Islet of Langerhans (tissue), 1 donor: ENCODE measurements at regions not wholly inside any gene's neighbourhood (a gene's known extent, or its start where the extent isn't known, plus 50 kb on each side); places are given as distances from the start of the nearest gene placed in this dataset.
"Not testable (repeated sequence)": the region's sequence is repeated elsewhere in the genome, so short reads cannot be mapped to it uniquely, and the experiment has no call there.

ENCODE experiments used
- FAIRE-seq: peaks from one replicate; lab custom pipeline; 2011; peaks lifted over from hg19 to GRCh38; lab: Jason Lieb, UNC

GRCh38 chr4:126869967-126870366 lies 762.8 kb upstream of the INTU start:
- FAIRE-seq: no peak

GRCh38 chr4:126871810-126872209 lies 760.9 kb upstream of the INTU start:
- FAIRE-seq: no peak

GRCh38 chr4:126874533-126874932 lies 758.2 kb upstream of the INTU start:
- no peak for FAIRE-seq

- FAIRE-seq: no peak
These were observed 743.8 kb upstream of the INTU start for GRCh38 chr4:126888968-126889367.

GRCh38 chr4:126890383-126890782 lies 742.4 kb upstream of the INTU start:
- FAIRE-seq: no peak

GRCh38 chr4:126890994-126891393 lies 741.8 kb upstream of the INTU start:
- no peak for FAIRE-seq

- FAIRE-seq: no peak
These were observed 737.8 kb upstream of the INTU start for GRCh38 chr4:126894963-126895362.

- no peak for FAIRE-seq
These were observed 736.7 kb upstream of the INTU start for GRCh38 chr4:126895988-126896570.

- FAIRE-seq: no peak
These were observed 735.7 kb upstream of the INTU start for GRCh38 chr4:126897038-126897437.

- no peak for FAIRE-seq
These were observed 733.9 kb upstream of the INTU start for GRCh38 chr4:126898815-126899214.

- FAIRE-seq: no peak
These were observed 733.4 kb upstream of the INTU start for GRCh38 chr4:126899331-126899801.

- FAIRE-seq: no peak
These were observed 726.3 kb upstream of the INTU start for GRCh38 chr4:126906466-126906865.

GRCh38 chr4:126907389-126907788 lies 725.4 kb upstream of the INTU start:
- FAIRE-seq: no peak

- FAIRE-seq: no peak
These were observed 716.6 kb upstream of the INTU start for GRCh38 chr4:126916049-126916625.

GRCh38 chr4:126916626-126917140 lies 716.1 kb upstream of the INTU start:
- no peak for FAIRE-seq

GRCh38 chr4:126922328-126922938 lies 710.3 kb upstream of the INTU start:
- not testable (repeated sequence) for FAIRE-seq

GRCh38 chr4:126924237-126924636 lies 708.5 kb upstream of the INTU start:
- no peak for FAIRE-seq

- not testable (repeated sequence) for FAIRE-seq
These were observed 702.7 kb upstream of the INTU start for GRCh38 chr4:126930059-126930458.

GRCh38 chr4:126935801-126936200 lies 697.0 kb upstream of the INTU start:
- FAIRE-seq: no peak

- FAIRE-seq: no peak
These were observed 695.4 kb upstream of the INTU start for GRCh38 chr4:126937342-126937741.

- FAIRE-seq: no peak
These were observed 694.8 kb upstream of the INTU start for GRCh38 chr4:126937846-126938422.

GRCh38 chr4:126939401-126939800 lies 693.4 kb upstream of the INTU start:
- FAIRE-seq: no peak

- no peak for FAIRE-seq
These were observed 685.2 kb upstream of the INTU start for GRCh38 chr4:126947536-126947935.
